ENCODE measurements at regions not wholly inside any gene's neighbourhood (a gene's known extent, or its start where the extent isn't known, plus 50 kb on each side); places are given as distances from the start of the nearest gene placed in this dataset.

DNA sequence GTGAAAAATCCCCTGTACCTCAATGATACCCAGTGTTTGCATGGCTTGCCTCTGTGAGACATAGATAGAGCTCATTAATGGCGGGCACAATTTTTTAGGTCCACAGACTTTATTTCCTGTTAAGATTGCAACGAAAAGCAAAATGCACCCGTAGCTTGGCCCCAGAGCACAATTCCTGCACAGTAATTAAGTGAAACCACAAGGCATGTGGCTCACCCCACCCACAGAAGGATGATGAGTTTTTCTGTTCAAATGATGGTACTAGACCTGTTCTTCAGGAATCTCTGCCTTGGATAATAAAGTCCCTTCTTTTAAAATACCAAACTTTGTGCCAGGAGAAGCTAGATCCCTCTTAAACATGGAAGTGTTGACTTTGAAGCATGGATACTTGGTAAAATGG, 738.1 kb downstream of the QKI start:
- no peak for DNase-seq (ENCODE audit: low read depth)

DNA sequence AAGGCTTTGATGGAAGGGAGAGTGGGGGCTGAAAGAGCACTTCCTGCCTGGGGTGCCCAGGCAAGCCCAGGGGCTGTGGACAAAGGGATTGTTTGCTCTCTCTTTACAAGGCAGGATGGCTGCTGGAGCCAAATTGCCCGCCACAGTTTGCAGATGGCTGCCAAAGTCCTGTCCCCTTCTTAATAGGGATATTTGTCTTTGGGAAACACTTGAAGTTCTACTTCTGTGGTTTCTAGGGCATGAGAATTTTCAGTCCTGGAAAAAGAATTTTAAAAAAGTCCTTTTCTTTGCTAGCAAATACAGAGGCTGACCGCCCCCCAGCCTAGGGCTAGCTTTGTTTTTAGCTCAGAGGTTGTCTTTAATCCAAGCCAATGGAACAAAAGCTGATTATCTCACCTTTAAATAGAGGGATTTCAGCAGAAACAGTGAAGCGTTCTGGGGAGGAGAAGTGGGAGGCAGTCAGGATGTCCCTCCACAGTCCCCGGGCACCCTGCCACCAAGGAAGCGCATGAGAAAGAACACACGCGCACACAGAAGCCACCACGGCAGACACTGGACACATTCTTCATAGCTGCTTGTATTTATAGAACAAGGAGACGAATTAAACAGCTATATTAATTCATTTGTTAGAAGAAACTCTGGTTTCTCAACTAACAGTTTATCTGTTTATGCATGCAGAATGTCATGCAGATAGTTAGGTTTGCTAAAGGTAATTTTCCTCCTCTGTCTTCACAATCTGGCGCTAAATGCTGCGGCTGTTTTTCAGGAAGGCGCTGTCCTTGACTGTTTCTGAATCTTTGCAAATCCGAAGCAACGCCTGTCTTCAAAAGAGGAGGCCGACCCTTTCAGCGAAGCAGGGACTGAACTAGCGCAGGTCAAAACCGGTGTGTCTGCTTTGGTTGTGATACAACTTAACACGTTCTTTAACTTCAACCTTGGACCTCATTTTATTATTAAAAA, 736.9 kb downstream of the QKI start:
- DNase-seq (ENCODE audit: low read depth) = no peak

DNA sequence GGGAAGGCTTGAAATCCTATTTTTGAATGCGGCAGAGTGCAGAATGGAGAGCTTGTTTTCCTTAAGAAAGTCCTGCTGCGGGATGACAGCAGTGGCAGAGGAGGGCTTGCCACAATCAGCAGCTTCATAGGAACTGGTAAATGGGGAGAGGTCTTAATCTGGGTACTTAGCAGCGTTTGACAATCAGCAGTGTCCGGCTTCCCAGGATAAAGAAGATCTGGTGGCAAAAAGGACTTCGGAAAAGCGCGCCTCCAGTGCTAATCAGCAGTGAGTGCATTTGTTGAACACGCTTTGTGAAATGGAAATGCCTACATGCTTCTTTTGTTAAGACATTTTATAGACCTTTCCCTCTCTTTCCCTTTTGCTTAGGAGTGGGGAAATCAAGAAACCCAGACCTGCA, 735.7 kb downstream of the QKI start:
- DNase-seq (ENCODE audit: low read depth) = no peak

DNA sequence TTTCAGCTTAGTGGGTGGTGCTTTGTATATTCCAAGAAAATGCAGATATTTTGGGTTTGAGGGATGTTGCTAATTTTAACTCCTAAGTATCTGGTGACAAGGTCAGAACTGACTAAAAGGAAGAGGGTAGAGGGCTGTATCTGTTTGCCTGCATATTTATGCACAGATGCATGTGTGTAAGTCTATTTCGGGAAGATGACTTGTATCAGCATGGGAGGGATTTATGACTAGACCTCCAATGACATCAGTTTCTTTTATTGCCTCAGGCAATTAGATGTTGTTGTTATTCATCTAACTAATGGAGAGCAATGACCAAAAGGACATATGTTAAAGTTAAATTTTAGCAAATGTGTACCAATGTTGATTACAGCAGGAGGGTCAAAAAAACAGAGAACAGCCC, 734.3 kb downstream of the QKI start:
- no peak for DNase-seq (ENCODE audit: low read depth)

DNA sequence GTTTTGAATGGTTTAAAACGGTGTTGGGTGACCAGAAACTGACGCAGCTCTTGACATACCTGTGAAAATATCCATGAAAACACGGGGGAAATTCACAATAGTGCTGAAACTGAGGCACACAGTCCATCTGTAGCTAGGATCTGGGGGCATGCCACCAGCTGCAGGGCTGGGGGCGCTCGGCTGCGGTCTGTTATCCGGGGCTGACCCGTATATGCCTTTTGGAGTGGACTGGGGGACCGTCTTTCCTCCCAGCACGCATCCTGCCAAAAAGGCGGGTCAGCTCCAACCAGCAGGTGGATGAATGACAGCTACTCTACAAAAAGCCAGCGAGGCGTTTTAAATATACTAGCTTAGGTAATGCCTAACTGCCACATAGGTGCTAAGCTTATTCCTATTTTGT, 729.8 kb downstream of the QKI start:
- DNase-seq (ENCODE audit: low read depth) = no peak

DNA sequence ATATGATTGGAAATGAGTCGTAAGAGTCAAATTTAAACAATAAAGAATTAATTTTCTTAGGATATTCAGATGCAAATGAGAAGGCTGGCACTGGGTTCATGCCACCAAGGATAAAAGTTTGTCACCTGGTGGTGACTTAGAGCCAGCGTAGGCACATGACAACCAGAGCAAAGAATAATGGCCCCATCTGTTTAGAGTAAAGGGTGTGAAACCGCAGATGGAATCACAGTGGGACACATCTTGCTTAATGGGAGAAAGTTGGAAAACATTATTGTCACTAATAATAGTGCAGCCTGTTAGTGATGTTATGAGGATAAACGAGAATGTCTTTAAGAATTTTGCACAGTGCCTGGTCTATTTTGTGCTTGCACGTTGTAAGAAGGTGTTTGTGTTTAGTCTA, 727.8 kb downstream of the QKI start:
- DNase-seq (ENCODE audit: low read depth) = no peak

DNA sequence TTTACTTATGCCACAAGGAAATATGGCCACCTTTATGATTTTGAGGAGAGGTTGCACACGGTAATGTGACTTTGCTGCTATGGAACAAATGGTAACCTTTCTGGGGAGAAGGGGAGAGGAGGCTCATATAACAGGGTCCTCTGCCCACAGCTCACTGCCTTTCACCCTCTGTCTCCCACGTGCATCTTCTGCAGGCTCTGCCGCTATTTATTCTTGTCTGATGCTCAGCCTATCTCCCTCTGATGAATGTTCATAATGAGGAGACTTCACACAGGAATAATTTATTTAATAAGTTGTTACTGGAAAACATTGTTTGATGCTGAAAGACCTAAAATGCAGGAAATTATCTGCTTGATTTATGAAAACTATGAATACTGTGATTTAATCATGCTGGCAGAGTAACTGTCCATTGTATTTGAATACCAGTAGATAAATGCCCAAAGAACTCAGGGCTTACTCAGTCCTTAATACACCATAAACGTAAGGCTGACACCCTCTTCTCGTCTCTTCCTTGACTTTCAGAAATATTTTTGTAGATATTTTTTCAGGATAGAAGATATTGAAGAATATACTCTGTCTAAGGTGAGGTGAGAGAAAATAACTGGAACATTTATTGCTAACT, 721.1 kb downstream of the QKI start:
- no peak for DNase-seq (ENCODE audit: low read depth)

DNA sequence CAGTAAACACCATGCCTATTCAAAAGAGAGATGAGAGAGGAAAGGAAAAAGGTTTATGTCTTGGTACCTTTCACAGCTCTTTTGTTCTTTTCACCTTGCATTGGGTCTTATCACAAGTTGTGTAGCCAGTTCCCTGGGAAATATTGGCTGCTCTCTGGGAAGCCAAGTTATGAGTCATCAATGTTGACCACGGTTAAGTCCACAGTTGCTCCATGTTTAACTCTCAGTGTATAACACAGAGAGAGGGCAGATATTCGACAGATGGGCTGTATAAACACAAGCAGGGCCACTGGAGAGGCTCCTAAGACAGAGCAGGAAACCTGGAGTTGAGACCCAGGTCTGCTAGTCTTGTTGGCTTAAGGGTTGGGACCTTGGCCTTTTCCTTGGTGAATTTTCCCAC, 718.6 kb downstream of the QKI start:
- no peak for DNase-seq (ENCODE audit: low read depth)

DNA sequence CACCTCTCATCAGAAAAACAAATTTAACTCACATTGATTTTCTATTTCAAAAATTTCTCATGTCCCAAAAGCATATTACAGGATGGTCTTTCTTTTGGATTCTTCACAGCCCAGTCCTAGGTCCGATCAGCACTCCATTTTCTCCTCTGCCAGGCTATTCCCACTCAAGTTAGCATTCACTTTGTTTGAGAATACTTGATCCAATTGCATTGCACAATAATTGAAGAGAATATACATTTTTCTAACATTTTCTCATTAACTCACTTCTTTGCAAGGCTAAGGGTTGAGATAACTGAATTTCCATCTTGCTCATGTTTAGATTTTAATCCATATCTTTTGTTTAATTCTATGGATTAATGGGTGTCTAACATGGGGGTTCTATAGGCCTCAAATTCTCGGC, 716.1 kb downstream of the QKI start:
- DNase-seq (ENCODE audit: low read depth) = no peak

DNA sequence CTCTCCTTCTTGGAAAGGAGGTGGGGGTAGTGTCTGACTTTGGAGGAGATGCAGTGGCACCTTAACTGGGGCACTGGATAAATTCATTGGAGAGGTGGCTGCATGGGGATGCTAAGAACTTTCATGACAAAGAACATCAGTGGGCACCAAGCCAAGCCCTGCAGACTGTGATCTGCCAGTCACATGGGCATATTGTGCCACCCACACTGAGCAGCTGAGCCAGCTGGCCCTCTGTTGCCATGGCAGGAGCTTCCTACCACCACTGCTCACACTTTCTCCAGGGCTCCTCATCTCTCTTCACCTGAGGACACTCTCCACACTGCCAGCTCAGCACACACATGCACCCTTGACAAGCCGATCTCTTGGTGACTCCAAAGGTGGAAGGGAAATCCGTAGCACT, 715.6 kb downstream of the QKI start:
- DNase-seq (ENCODE audit: low read depth) = no peak

DNA sequence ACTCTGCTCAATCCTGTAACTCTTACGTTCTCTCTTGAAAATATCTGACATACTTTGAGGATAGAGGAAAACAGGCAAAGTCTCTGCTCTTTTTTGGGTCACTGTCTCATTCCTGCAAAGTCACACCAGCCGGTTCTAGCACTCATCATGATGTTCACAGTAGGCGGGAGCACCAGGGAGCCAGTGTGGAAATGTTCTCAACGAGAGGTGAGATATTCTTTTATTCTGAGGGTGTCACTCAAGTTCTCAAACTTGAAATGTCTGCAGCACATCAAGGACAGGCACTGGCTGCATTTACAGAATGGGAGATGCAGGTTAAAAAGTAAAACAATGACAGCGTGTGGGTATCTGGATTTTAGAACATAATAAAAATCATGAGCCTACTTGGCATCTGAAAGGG, 714.7 kb downstream of the QKI start:
- no peak for DNase-seq (ENCODE audit: low read depth)

DNA sequence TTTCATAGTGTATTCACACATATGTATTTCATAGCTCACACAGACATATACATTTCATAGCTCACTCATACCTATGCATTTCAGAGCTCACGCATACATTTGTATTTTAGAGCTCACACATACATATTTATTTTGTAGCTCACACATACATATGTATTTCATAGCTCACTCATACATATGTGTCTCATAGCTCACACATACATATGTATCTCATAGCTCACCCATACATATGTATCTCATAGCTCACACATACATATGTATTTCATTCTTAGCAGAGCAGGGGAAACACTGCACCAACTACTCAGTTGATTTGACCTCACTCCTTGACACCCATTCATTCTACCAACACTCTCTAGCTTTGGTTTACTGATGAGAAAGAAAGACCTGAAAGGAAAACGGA, 713.6 kb downstream of the QKI start:
- DNase-seq (ENCODE audit: low read depth) = no peak

DNA sequence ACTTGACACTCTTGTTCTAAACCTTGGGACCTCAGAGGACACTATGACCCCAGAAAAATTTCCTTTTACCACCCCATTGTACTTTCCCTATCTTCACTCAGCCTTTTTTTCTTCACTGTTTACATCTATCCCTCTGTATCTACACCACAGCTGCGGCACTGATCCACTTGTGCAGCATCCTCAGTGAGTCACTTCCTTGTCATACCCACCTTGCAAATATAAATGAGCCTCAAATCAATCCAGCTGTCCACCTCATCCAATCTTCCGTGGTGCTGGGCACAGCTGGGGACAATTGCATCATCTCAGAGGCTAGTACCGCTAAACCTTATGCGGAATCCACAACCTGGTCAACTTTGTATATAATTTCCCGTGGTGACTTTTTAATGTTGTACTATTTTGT, 710.5 kb downstream of the QKI start:
- DNase-seq (ENCODE audit: low read depth) = no peak

DNA sequence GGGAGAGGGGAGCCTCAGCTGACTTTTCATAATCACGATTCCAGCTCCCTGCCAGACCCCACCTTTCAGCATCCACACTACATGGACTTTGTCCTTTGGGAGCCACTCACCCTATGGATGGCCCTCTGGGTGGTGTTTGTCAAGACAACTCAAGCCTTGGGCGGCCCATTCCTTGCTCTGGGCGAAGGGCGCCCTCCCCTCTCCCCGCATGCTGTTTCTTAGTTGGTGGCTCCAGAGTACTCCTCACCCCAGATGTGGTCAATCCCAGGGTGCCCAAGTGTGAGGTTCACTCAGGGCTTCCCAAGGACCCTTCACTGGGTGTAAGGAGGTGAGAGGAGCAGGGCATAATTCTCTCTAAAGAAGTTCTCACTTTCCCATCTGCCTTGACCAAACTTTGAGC, 710.0 kb downstream of the QKI start:
- DNase-seq (ENCODE audit: low read depth) = no peak

DNA sequence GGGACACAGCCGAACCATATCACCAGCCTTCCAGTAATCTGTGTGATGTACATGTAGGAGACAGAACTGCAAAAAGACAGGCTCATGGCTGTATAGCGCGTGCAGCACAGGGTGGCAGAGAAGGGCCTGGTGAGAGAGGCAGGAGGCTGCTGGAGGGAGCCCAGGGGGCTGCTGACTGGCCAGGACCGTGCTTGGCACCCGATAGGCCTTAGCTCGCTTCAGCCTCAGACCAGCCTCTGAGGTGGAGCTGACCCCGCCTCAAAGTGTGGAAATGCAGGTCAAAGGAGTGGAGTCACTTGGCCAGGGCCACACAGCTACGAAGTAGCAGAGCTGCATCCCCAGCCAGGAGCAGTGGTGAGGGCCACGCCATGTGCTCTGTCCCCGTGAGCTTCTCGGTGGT, 707.6 kb downstream of the QKI start:
- no peak for DNase-seq (ENCODE audit: low read depth)

DNA sequence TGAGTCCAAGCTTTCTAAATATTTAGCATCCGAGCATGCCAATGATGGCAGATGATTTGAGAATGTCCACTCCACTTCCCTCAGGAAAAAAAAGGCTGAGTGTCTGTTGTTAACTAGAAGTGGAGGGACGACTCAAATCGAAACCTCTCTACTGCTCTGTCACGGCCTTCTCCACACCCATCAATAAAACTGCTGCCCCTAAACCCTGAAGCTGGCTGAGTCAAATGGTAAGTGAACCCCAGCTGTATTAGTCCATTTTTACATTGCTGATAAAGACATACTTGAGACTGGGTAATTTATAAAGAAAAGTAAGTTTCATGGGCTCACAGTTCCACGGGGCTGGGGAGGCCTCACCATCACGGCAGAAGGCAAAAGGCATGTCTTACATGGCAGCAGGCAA, 707.0 kb downstream of the QKI start:
- no peak for DNase-seq (ENCODE audit: low read depth)

DNA sequence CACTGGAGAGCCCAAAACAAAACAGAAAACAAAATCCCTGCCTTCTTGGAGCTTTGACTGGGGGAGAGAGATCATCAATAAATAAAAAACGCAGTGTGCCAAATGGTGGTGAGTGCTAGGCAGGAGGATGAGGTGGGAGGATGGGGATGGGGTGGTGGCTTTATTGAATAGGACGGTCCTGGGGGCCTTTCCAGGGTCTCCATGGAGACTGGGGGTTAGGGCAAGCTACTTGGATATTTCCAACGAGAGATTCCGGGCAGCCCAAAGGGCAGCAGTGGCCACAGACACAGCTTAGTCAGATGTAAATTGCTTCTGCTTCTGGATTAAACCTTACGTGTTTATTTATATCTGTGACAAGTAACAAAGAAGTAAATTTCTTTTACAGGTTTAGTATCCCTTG, 700.1 kb downstream of the QKI start:
- no peak for DNase-seq (ENCODE audit: low read depth)

DNA sequence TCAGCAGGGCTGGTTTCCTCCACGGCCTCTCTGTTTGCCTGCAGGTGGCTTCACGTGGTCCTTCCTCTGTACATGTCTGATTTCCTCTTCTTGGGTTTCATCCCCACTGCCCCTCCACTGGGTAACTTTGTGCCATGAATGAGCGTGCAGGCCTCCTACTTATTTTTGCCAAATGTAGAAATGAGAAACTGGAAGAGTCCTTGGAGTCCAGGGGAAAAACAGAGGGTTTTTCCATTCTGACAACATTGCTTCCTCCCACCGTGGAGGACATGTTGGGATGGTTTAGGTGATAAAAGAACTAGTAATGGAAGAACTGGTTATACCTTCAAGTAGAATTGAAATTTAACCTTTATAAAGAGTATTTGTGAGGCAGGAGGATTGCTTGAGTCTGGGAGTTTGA, 699.5 kb downstream of the QKI start:
- no peak for DNase-seq (ENCODE audit: low read depth)

DNA sequence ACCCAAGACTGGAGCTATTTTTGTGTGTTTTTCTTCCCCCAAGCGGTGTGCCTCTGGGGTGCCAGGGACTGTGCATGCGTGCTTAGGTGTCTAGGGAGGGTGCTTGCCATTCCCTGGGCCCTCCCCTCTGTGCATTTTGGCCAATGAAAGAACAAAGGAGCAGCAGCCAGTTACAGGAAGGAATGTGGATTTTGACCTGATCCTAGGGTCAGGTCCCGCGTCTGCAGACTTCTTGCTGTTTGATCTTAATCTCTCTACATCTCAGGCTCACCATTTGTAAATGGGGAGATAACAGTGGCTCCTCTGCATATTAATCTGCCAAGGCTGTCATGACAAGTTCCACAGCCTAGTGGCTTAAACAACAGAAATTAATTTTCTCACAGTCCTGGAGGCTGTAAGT, 699.1 kb downstream of the QKI start:
- DNase-seq (ENCODE audit: low read depth) = no peak

DNA sequence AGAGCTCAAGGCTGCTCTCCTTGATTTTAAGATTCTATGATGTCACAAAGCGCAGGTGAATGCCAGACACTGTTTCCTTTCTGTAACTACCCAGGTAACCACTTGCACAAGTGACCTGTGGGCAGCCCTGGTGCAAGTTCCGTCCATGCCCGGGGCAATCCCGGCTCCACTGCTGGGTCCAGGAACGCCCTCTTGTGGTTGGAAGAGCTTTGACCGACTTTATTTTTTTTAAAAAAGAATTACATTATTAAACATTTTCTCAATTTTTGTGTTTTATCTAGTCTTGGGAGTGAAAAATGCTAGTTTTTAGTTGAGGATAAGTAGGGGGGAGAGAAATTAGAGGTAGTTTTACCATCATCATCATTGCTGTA, 695.2 kb downstream of the QKI start:
- DNase-seq (ENCODE audit: low read depth) = no peak

DNA sequence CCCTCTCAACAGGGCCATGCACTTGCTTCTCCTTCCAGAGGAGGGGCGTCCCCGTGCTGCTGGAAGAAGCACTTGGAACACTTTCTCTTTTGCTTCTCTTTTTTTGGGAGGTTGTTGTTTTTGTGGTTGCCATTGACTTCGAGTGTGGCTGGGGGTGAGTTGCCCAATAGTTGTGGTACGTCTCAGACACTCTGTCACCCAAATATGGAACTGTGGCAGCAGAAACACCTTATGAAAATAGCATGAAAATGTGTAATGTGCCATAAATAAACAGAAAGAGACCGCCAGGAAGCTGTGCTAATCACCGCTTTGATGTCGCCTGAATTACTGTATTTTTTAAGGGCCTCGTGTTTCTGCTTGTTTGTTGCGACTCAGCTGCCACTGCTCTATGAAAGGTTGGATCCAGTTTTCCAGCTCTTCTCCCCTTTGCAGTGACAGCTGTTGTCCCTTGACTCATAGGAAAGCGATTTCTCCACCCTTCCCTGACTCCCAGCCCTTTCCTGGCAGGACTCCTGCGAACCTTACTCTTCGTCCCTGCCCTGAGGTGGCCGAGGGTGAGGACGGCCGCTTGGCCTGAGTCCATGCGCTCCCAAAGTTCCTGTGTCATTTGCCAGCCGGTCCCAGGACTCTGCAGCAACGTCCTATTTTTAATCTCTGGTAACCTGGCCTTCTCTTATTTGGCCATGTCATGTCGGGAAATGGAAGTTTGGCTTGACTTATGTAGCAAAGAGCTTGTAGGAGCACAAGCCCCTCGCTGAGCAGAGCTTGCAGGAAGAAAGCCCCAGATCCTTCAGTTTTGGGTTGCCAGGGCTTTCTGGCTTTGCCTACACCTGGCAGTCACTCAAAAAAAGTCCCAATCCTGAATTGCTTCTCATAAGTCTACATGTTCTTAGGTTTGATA, 694.6 kb downstream of the QKI start:
- peak; percentile 21 for DNase-seq (ENCODE audit: low read depth)

DNA sequence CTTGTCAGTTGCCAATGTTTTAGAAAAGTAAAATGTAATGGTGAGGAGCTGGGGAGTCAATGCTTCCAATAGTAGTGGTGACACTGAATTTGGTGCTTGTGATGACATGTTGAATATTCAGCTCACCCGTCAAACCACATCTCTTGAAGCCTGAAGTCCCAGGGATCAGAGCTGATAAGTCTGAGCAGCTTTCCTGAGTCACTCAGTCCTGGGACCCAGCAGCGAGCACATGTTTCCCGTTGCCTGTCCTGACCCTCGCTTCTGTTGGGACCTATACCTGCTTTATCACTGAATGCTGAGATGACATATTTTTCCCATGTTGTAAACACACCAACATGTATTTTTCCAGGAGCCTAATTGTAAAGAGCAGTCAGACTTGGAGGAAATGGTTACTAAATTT, 693.6 kb downstream of the QKI start:
- DNase-seq (ENCODE audit: low read depth) = no peak

Data from GM04503 (cell line).